GM12872 (cell line): ENCODE measurements at regions not wholly inside any gene's neighbourhood (a gene's known extent, or its start where the extent isn't known, plus 50 kb on each side); places are given as distances from the start of the nearest gene placed in this dataset.

ENCODE experiments used
- CTCF ChIP-seq: IDR thresholded peaks from 3 replicates; pipeline ENCODE4 v1.5.1; 2011; ENCODE audit warnings: low read depth, mild to moderate bottlenecking, low read length, moderate library complexity; ENCODE audit not compliant: insufficient read depth

GRCh38 chr2:168327328-168327727 is 79.9 kb upstream of the STK39 start:
- no peak for TF ChIP-seq CTCF

- no peak for TF ChIP-seq CTCF
Measured at GRCh38 chr2:168328421-168328820, 81.0 kb upstream of the STK39 start.

DNA sequence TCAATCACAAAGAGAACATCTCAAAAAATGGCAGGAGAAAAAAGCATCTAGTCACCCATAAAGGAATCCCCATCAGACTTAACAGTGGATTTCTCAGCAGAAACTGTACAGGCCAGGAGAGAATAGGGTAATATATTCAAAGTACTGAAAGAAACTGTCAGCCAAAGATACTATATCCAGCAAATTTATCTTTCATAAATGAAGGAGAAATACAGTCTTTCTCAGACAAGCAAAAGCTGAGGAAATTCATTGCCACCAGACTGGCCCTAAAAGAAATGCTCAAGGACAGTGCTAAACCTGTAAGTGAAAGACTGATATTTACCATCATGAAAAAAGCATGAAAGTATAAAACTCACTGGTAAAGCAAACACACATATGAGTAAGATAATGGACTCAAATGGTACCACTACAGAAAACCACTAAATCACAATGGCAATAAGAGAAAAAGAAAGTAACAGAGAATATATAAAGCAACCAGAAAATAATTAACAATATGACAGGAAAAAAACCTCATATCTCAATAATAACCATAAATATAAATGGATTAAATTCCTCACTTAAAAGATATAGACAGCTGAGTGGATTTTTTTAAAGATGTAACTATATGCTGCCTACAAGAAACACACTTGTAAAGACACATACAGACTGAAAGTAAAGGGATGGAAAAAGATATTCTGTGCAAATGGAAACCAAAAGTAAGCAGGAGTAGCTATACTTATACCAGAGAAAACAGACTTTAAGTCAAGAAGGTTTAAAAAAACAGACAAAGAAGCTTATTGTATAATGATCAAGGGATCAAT is 83.4 kb upstream of the STK39 start:
- no peak for TF ChIP-seq CTCF

DNA sequence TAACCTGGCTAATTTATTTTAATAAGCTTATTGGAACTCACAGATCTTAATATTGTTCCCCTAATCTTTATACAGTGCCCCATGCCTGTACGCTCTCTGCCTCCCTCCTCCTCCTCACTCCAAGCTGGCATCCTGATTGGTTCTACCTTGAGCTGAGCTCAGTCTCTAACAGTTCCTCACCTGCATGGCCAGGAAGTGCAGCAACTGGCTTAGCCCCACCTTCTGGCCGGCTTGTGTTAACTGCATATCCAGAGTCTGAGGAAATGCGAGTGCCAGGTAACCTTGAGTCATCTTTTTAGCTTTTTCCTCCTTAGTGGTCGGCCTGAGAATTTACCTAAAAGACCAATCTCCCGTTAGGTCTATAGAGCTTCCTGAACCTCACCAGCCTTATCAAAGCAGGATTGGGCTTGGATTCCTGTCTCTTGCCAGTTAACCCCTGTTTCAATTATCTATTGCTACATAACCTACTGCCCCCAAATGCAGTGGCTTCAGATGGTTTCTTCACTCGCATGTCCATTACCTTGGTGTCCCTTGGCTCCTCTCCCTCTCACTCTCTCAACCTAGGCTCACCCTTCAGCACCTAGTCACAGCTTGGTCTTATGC is 89.5 kb upstream of the STK39 start:
- TF ChIP-seq CTCF: peak; percentile 50; the same call in 2 of the 3 replicates

GRCh38 chr2:168338292-168338691 is 90.9 kb upstream of the STK39 start:
- no peak for TF ChIP-seq CTCF

DNA sequence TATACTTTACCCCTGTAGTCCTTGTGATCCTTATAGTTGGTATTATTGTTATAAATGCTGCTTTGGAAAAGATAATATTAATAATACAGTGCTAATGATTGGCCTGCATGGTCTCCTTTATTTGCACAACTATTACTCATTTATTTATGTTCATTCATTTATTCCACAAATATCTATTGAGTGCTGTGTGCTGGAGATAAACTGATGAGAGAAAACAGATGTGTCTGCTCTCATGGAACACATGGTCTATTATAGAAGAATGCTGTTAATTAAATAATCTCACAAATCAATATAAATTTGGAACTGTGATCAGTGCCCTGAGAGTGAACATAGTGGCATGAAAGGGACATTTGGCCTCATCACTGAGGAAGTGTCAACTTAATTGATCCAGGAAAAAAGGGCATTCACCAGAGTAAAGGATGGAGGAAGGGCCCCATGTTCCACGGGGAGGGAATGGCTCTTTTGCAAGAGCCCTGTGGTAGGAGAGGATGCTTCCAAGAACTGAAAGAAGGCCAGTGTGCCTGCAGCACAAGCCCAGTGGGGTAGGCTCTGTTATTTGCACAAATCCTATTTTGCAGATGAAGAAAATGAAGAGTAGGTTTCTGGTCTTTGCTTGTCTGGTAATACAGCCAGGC is 91.5 kb upstream of the STK39 start:
- no peak for TF ChIP-seq CTCF

- TF ChIP-seq CTCF: no peak
Measured at GRCh38 chr2:168340931-168341330, 93.5 kb upstream of the STK39 start.
